Activated CD4-positive, alpha-beta T cell treated with anti-CD3 and anti-CD28 coated beads, Interleukin-2, amount 50 U/mL, for 4 hours (primary cell): ENCODE measurements at regions not wholly inside any gene's neighbourhood (a gene's known extent, or its start where the extent isn't known, plus 50 kb on each side); places are given as distances from the start of the nearest gene placed in this dataset.
"Not testable (repeated sequence)": the region's sequence is repeated elsewhere in the genome, so short reads cannot be mapped to it uniquely, and the experiment has no call there.

Experiments used
- DNase-seq, 2 experiments: peaks; one replicate each; pipeline ENCODE4 v3.0.0-alpha.2; 2020

DNA sequence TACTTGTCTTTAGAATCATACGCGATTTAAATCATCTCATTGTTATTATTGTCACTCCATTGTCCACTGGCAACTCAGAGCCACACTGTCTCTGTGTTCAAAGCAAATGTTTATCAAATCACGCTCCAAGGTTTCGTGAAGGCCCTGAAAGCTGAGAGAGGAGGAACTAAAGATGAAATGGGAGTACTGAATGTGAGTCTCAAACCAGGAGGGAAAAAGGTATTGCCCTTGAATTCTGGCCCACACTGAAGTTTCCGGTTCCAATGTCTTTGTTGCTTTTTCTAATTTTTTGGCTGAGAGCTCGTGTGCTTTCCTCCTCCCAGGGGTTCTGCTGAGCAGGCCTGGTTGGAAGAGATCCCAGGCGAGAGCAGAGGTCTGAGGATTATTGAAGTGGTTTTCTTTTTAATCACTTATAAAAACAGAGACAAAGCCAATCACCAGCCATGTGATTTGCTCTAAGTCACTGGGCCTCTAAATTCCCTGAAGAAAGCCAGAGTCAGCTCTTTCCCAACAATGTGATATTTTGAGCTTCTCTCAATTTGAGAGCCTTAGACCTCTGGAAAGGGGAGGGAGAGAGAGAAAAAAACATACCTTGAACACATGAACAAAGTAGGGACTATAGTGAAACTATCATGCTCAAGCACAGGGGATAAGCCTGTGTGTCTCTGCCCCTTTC, 420.8 kb upstream of the GRAMD2B start:
- no peak for DNase-seq

GRCh38 chr5:126003309-126003708, 419.9 kb upstream of the GRAMD2B start:
- no peak for DNase-seq

- DNase-seq, result no peak
Measured at GRCh38 chr5:126004636-126005035, 418.6 kb upstream of the GRAMD2B start.

- no peak for DNase-seq
Measured at GRCh38 chr5:126007841-126008240, 415.4 kb upstream of the GRAMD2B start.

DNA sequence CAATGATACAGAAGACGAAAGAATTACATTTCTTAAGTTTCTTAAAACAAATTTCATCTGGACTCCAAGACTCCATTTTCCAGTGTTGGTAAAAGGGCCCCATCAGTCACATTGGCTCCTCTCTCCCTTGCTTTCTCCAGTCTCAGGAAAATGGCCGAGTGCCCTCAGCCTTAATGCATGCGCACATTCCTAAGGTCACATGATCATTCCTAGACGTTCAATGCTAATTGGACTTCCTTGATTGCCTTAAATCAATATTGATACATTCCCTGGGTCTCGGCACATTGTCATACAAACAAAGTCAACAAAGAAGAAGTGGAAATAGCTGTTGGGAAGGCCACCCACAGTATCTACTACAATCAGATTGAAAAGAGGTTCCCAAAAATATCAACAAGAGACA, 413.6 kb upstream of the GRAMD2B start:
- DNase-seq, result no peak

GRCh38 chr5:126011526-126011925, 411.7 kb upstream of the GRAMD2B start:
- DNase-seq, result not testable (repeated sequence)

GRCh38 chr5:126014676-126015075, 408.5 kb upstream of the GRAMD2B start:
- no peak for DNase-seq

GRCh38 chr5:126015235-126016181, 407.7 kb upstream of the GRAMD2B start:
- no peak for DNase-seq

DNA sequence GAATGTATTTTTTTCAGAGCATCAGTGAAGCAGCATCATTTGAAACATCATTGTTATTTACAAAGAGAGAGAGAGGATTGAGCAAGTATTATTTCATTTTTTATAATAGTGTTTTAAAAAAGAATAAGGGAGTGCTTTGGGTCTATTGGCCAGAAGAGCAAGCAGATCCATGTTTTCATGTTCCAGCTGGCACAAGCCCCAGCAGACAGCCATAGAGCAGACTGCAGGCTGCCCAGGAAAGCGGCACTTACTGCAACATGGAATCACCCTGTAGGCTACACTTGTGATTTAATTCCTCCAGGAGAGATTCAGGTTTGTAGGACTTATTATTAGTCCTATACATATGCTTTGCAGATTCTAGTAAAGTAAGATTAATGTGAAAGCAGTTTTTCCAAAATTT, 407.0 kb upstream of the GRAMD2B start:
- no peak for DNase-seq

GRCh38 chr5:126017096-126017495, 406.1 kb upstream of the GRAMD2B start:
- DNase-seq, result no peak

DNA sequence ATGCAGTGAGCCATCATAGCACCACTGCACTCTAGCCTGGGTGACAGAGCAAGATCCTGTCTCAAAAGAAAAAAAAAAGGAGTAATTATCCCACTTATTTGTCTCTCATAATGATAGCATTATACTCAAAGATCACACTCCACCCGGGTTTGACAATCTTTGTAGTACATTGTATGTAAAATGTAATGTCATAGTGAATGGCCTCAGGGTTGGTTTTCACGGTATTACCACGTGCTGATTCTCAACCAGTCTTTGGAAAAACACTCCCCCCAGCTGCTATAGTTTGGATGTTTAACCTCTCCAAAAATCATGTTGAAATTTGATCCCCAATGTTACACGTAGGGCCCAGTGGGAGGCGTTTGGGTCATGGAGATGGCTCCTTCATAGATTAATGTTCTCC, 402.4 kb upstream of the GRAMD2B start:
- no peak for DNase-seq

DNA sequence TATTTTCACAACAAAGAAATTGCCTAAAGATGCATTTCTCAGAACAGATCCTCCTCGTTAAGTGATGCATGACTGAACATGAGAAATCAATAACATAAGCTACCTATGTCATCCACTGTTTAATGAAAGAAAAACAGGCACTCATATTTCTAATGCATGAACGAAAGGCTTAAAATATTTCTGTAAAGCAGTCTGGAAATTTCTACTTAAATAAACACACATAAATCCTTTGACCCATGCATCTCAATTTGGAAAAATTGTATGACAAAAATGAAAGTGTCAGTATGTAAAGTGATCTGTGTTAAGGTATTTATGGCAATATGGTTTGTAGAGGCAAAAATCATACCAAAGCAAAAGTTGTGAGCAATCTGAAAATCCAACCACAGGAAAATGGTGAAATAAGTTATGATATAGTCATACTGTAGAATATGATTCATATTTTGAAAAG, 399.2 kb upstream of the GRAMD2B start:
- no peak for DNase-seq

GRCh38 chr5:126027149-126027548, 396.1 kb upstream of the GRAMD2B start:
- DNase-seq, result no peak

GRCh38 chr5:126027652-126028051, 395.6 kb upstream of the GRAMD2B start:
- DNase-seq, result no peak

- no peak for DNase-seq
Measured at GRCh38 chr5:126028336-126028735, 394.9 kb upstream of the GRAMD2B start.

GRCh38 chr5:126029282-126029681, 393.9 kb upstream of the GRAMD2B start:
- DNase-seq, result not testable (repeated sequence)

DNA sequence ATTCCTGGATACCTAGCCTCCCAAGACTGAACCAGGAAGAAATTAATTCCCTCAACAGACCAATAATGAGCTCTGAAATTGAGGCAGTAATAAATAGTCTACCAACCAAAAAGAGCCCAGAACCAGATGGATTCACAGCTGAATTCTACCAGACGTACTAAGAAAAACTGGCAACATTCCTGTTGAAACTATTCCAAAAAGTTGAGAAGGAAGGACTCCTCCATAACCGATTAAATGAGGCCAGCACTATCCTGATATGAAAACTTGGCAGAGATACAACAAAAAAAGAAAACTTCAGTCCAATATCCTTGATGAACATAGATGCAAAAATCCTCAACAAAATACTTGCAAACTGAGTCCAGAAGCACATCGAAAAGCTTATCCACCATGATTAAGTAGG, 392.5 kb upstream of the GRAMD2B start:
- DNase-seq, result no peak

- DNase-seq, result no peak
Measured at GRCh38 chr5:126031989-126032716, 391.1 kb upstream of the GRAMD2B start.

- DNase-seq, result no peak
Measured at GRCh38 chr5:126043688-126044087, 379.5 kb upstream of the GRAMD2B start.

GRCh38 chr5:126044111-126044668, 379.0 kb upstream of the GRAMD2B start:
- DNase-seq, result no peak

DNA sequence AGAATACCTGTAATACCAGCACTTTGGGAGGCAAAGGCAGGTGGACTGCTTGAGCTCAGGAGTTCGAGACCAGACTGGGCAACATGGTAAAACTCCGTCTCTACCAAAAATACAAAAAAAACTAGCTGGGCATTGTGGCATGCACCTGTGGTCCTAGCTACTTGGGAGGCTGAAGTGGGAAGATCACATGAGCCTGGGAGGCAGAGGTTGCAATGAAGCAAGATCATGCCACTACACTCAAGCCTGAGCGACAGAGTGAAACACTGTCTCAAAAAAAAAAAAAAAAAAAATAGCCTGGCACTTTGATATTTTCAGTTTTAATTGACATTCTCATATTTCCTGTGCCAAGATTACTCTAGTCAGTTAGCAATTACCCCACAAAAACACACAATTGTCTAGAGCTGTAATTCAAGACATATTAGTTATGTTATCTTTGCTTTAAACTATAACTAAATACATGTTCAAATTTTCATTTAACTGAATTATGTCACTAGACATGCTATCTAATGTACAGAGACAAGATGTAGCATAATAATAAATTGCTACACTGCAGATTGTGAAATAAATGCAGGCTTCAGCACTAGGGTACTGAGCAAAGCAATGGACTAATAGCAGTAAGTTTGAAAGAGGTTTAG, 378.2 kb upstream of the GRAMD2B start:
- DNase-seq, result no peak

DNA sequence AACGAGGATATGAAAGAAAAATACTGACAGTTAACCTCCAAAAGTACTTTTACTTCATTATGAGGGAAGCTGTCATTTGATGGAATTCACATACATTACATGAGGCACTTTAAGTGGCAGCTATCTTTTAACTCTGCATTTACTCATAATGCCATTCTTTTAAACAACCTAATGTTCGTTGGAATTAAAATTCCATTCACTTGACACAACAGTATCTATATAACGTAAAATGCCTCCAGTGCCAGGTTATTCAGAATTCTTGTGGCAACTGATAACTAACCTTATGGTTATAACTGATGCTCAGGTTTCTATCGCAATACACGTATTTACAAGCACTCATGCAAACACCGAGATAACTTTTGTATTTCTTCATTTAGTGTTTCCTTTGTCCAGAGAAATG, 376.9 kb upstream of the GRAMD2B start:
- DNase-seq, result no peak
